B cell (primary cell): ENCODE measurements at regions not wholly inside any gene's neighbourhood (a gene's known extent, or its start where the extent isn't known, plus 50 kb on each side); places are given as distances from the start of the nearest gene placed in this dataset.

ENCODE experiments used
- ATAC-seq: fragments of 200-7000 bp; cut with Tn5 transposase; one replicate; pipeline ENCODE4 v1.10.0; 2021; ENCODE audit warnings: low read depth, mild to moderate bottlenecking, moderate number of reproducible peaks, moderate library complexity
- CTCF ChIA-PET: fragments of 350-600 bp; sonication (Branson Sonifier 250); formaldehyde crosslinking; loops from one replicate; lab custom pipeline; 2021; ENCODE audit warnings: antibody characterized with exemption, inconsistent platforms; lab: Charles Lee
- POLR2A ChIA-PET: fragments of 350-600 bp; sonication (Branson Sonifier 250); formaldehyde crosslinking; loops from one replicate; lab custom pipeline; 2021; ENCODE audit warnings: antibody characterized with exemption; lab: Charles Lee
- DNase-seq: peaks from one replicate; pipeline ENCODE4 v3.0.0; 2013
- H2AFZ ChIP-seq: 2 replicates; pipeline ENCODE4 v1.6.1; 2012; ENCODE audit warnings: mild to moderate bottlenecking, low read depth, low read length; ENCODE audit not compliant: insufficient read depth, poor library complexity, severe bottlenecking
- H3K27ac ChIP-seq, 2 donors: 1 replicate in 1 of 2; 2 replicates in 1 of 2; pipeline ENCODE4 v1.5.1; 2012 to 2013; ENCODE audit warnings: low read length in 2 of 2, mild to moderate bottlenecking in 2 of 2, moderate library complexity in 1 of 2
- H3K27me3 ChIP-seq, 4 experiments: fragments of 200-600 bp in 1 of 4; sonication (generic) in 1 of 4; replicated peaks in 1 of 4; 1 replicate in 2 of 4; 2 replicates in 2 of 4; pipeline versions ENCODE4 v1.6.1 to v1.7.0; 2013 to 2016; ENCODE audit warnings: low read length in 3 of 4, mild to moderate bottlenecking in 2 of 4, mixed read lengths in 1 of 4, moderate library complexity in 1 of 4; ENCODE audit not compliant: insufficient read depth in 4 of 4, control insufficient read depth in 3 of 4; ENCODE audit errors: control extremely low read depth in 1 of 4
- H3K36me3 ChIP-seq, 2 experiments: replicated peaks in 1 of 2; 1 replicate in 1 of 2; 2 replicates in 1 of 2; pipeline versions ENCODE4 v1.6.1 to v1.7.1; 2013; ENCODE audit warnings: low read length in 1 of 2; ENCODE audit not compliant: insufficient read depth in 2 of 2, control insufficient read depth in 1 of 2; ENCODE audit errors: control extremely low read depth in 1 of 2, extremely low read depth in 1 of 2
- H3K4me1 ChIP-seq, 2 donors: fragments of 200-600 bp in 1 of 2; sonication (generic) in 1 of 2; 1 replicate in 1 of 2; 2 replicates in 1 of 2; pipeline versions ENCODE4 v1.5.1 to v1.6.1; 2013 to 2017; ENCODE audit warnings: low read length in 2 of 2; ENCODE audit not compliant: control insufficient read depth in 2 of 2, insufficient read depth in 2 of 2
- H3K4me2 ChIP-seq: replicated peaks from 2 replicates; pipeline ENCODE3; 2012; ENCODE audit warnings: mild to moderate bottlenecking, low read depth, low read length; ENCODE audit not compliant: poor library complexity, severe bottlenecking
- H3K4me3 ChIP-seq, 5 experiments: fragments of 200-600 bp in 1 of 5; sonication (generic) in 1 of 5; 1 replicate in 3 of 5; 2 replicates in 2 of 5; pipeline versions ENCODE4 v1.5.1 to v1.7.0; 2011 to 2016; ENCODE audit warnings: low read length in 4 of 5, mild to moderate bottlenecking in 4 of 5, low read depth in 2 of 5, control low read depth in 1 of 5, moderate library complexity in 1 of 5; ENCODE audit not compliant: insufficient read depth in 1 of 5; ENCODE audit errors: control extremely low read depth in 1 of 5, extremely low read depth in 1 of 5
- H3K79me2 ChIP-seq: fragments of 200-600 bp; sonication (generic); one replicate; pipeline ENCODE4 v1.6.0; 2016; ENCODE audit warnings: low read length; ENCODE audit not compliant: control insufficient read depth, insufficient read depth
- H3K9ac ChIP-seq: fragments of 200-600 bp; sonication (generic); 2 replicates; pipeline ENCODE4 v1.6.1; 2017; ENCODE audit warnings: mild to moderate bottlenecking, low read length, moderate library complexity
- H3K9me3 ChIP-seq, 3 donors: one replicate each; pipeline versions ENCODE4 v1.6.1 to v1.7.1; 2013; ENCODE audit warnings: low read length in 2 of 3; ENCODE audit not compliant: control insufficient read depth in 2 of 3, insufficient read depth in 1 of 3; ENCODE audit errors: control extremely low read depth in 1 of 3
- H4K20me1 ChIP-seq: 2 replicates; pipeline ENCODE4 v1.6.0; 2012; ENCODE audit warnings: mild to moderate bottlenecking, low read length; ENCODE audit not compliant: insufficient read depth, control insufficient read depth, poor library complexity, severe bottlenecking
- H3K27ac Mint-ChIP-seq: one replicate; pipeline ENCODE4 v1.8.0; 2021; ENCODE audit warnings: mixed read lengths
- H3K27me3 Mint-ChIP-seq: one replicate; pipeline ENCODE4 v1.8.0; 2021; ENCODE audit warnings: mixed read lengths
- H3K4me1 Mint-ChIP-seq: one replicate; pipeline ENCODE4 v1.8.0; 2021; ENCODE audit warnings: mixed read lengths
- H3K4me3 Mint-ChIP-seq: one replicate; pipeline ENCODE4 v1.8.0; 2021; ENCODE audit warnings: mixed read lengths
- H3K9me3 Mint-ChIP-seq: one replicate; pipeline ENCODE4 v1.8.0; 2022; ENCODE audit warnings: mixed read lengths; ENCODE audit not compliant: insufficient read depth
- CTCF ChIP-seq: fragments of 200-600 bp; IDR thresholded peaks from one replicate; pipeline ENCODE4 v1.8.0; 2022; ENCODE audit warnings: antibody characterized with exemption, mild to moderate bottlenecking
- EZH2 ChIP-seq: IDR thresholded peaks from 2 replicates; pipeline ENCODE4 v1.6.1; 2012; ENCODE audit warnings: borderline replicate concordance, low read depth, mild to moderate bottlenecking, moderate library complexity, low read length; ENCODE audit not compliant: insufficient read depth, poor library complexity, severe bottlenecking
- WGBS: methylation state at CpG from one replicate; pipeline ENCODE4 v1.1.5; 2013; ENCODE audit warnings: missing lambda C conversion rate; ENCODE audit not compliant: insufficient coverage; 5-methylcytosine and 5-hydroxymethylcytosine counted together
- intact Hi-C: fragments of 100-400 bp; cut with micrococcal nuclease; formaldehyde crosslinking; loops from one replicate; pipeline ENCODE4 v1.10.0; 2022

- no peak overlapping the region for H3K4me2 ChIP-seq
- Mint-ChIP-seq H3K27ac (no peak overlapping the region), H3K4me1 (no peaks in the 10 kb centered on the region), H3K4me3 (no peak overlapping the region), H3K27me3 (no peaks in the 10 kb centered on the region), H3K9me3 (no peaks in the 10 kb centered on the region)
- H4K20me1 ChIP-seq = no peaks in the 10 kb centered on the region
- CTCF ChIA-PET = no interaction called here
- no peak overlapping the region for H3K27ac ChIP-seq
- H2AFZ ChIP-seq = no peak overlapping the region
- intact Hi-C loops = no loop called here
- H3K9ac ChIP-seq = no peak overlapping the region
- no peaks in the 10 kb centered on the region for H3K79me2 ChIP-seq
- no peaks in the 10 kb centered on the region for H3K4me1 ChIP-seq
- TF ChIP-seq EZH2 (no peak), CTCF (no peak)
- ATAC-seq = no peak
- H3K36me3 ChIP-seq = no peaks in the 10 kb centered on the region
- no peaks in the 10 kb centered on the region for H3K27me3 ChIP-seq
- POLR2A ChIA-PET = no interaction called here
- H3K9me3 ChIP-seq = peaks cover 0 to 6% (median 0%) of the 10 kb centered on the region in 3 donors
- WGBS = 100% methylated on average over 3 of the region's 3 CpGs
- no peak overlapping the region for H3K4me3 ChIP-seq
- DNase-seq = no peak
Observed at GRCh38 chr20:60332523-60332922, 374.3 kb downstream of the CDH26 start.

DNA sequence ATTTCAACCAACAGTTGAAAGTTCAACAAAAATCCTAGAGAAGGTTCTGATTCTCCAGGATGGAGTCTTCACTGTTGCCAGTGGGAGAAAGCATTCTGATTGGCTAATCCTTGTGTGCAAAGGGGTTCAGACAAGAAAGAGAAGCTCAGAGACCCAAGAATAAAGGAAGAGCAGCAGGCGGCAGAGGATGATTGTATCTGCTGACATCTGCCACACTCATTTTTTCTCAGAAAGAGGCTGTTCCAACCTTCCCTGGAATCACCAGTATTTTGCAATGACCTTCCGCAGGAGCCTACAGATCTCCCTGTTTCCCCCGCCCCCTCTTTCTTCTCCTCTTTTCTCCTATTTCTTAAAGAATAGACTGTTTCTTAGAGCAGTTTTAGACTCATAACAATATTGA is 376.7 kb downstream of the CDH26 start:
- ATAC-seq (no peak), DNase-seq (no peak)
- Histone ChIP-seq H3K4me1 (no peaks in the 10 kb centered on the region), H3K27ac (no peak overlapping the region), H3K79me2 (no peaks in the 10 kb centered on the region), H2AFZ (no peak overlapping the region), H3K36me3 (no peaks in the 10 kb centered on the region), H3K9me3 (peaks cover 0 to 7% (median 0%) of the 10 kb centered on the region in 3 donors), H4K20me1 (no peaks in the 10 kb centered on the region), H3K9ac (no peak overlapping the region), H3K4me3 (no peak overlapping the region), H3K4me2 (no peak overlapping the region), H3K27me3 (no peaks in the 10 kb centered on the region)
- no peaks in the 10 kb centered on the region for H3K27me3 Mint-ChIP-seq
- no peaks in the 10 kb centered on the region for H3K4me1 Mint-ChIP-seq
- H3K4me3 Mint-ChIP-seq = no peak overlapping the region
- CTCF ChIA-PET = no interaction called here
- TF ChIP-seq EZH2 (no peak), CTCF (no peak)
- WGBS = 90% methylated on average over 1 of the region's 3 CpGs
- intact Hi-C loops = no loop called here
- H3K9me3 Mint-ChIP-seq = no peaks in the 10 kb centered on the region
- no peak overlapping the region for H3K27ac Mint-ChIP-seq
- POLR2A ChIA-PET = no interaction called here
